Endothelial cell of umbilical vein (primary cell): ENCODE measurements at regions not wholly inside any gene's neighbourhood (a gene's known extent, or its start where the extent isn't known, plus 50 kb on each side); places are given as distances from the start of the nearest gene placed in this dataset.

Source experiments
- EZH2 ChIP-seq: IDR thresholded peaks from 2 replicates; pipeline ENCODE4 v1.6.1; 2012; ENCODE audit warnings: borderline replicate concordance, low read depth, mild to moderate bottlenecking, moderate library complexity, low read length, inconsistent platforms; ENCODE audit not compliant: severe bottlenecking
- FOS ChIP-seq: IDR thresholded peaks from 2 replicates; pipeline ENCODE4 v1.6.1; 2011; ENCODE audit warnings: mild to moderate bottlenecking, low read length, moderate library complexity, borderline replicate concordance; ENCODE audit not compliant: insufficient read depth
- POLR2A ChIP-seq: IDR thresholded peaks from 2 replicates; pipeline ENCODE4 v1.6.1; 2012; ENCODE audit warnings: low read depth, mild to moderate bottlenecking, control low read depth, low read length
- POLR2AphosphoS5 ChIP-seq: IDR thresholded peaks from 2 replicates; pipeline ENCODE4 v1.6.1; 2012; ENCODE audit warnings: low read depth, mild to moderate bottlenecking, control low read depth, low read length, moderate library complexity; ENCODE audit not compliant: insufficient read depth
- TF ChIP-seq, protein P1 (sequence below), 2 donors: IDR thresholded peaks; 1 replicate in 1 of 2; 2 replicates in 1 of 2; pipeline ENCODE4 v1.5.1; 2011; ENCODE audit warnings: low read length in 2 of 2, mild to moderate bottlenecking in 2 of 2, moderate library complexity in 2 of 2, control low read depth in 1 of 2, inconsistent platforms in 1 of 2, low read depth in 1 of 2; ENCODE audit not compliant: insufficient read depth in 1 of 2; ENCODE audit errors: extremely low read depth in 1 of 2
- TF ChIP-seq, protein P2 (sequence below): IDR thresholded peaks from 2 replicates; pipeline ENCODE4 v1.6.1; 2011; ENCODE audit not compliant: insufficient read depth, insufficient read length

- TF ChIP-seq, protein P1, sequence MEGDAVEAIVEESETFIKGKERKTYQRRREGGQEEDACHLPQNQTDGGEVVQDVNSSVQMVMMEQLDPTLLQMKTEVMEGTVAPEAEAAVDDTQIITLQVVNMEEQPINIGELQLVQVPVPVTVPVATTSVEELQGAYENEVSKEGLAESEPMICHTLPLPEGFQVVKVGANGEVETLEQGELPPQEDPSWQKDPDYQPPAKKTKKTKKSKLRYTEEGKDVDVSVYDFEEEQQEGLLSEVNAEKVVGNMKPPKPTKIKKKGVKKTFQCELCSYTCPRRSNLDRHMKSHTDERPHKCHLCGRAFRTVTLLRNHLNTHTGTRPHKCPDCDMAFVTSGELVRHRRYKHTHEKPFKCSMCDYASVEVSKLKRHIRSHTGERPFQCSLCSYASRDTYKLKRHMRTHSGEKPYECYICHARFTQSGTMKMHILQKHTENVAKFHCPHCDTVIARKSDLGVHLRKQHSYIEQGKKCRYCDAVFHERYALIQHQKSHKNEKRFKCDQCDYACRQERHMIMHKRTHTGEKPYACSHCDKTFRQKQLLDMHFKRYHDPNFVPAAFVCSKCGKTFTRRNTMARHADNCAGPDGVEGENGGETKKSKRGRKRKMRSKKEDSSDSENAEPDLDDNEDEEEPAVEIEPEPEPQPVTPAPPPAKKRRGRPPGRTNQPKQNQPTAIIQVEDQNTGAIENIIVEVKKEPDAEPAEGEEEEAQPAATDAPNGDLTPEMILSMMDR (IDR thresholded peaks at IDR 0.05; ENCODE audit: extremely low read depth in 1 of 2, insufficient read depth in 1 of 2, low read depth in 1 of 2, low read length in 2 of 2), result no peak
- TF ChIP-seq EZH2 (no peak), POLR2A (no peak), FOS (no peak), POLR2AphosphoS5 (no peak)
- TF ChIP-seq, protein P2, sequence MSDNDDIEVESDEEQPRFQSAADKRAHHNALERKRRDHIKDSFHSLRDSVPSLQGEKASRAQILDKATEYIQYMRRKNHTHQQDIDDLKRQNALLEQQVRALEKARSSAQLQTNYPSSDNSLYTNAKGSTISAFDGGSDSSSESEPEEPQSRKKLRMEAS, result no peak
Observed at GRCh38 chr11:116461789-116462188, 311.0 kb downstream of the BUD13 start.
